Spleen (tissue), 7 donors: ENCODE measurements at regions not wholly inside any gene's neighbourhood (a gene's known extent, or its start where the extent isn't known, plus 50 kb on each side); places are given as distances from the start of the nearest gene placed in this dataset.

Experiments used
- CTCF ChIP-seq, 11 experiments: fragments of 200-600 bp in 7 of 11; fragments of 450-650 bp in 4 of 11; sonication (generic) in 4 of 11; IDR thresholded peaks in 8 of 11; conservative IDR thresholded peaks in 3 of 11; 1 replicate in 7 of 11; 2 replicates in 4 of 11; pipeline versions ENCODE4 v1.4.0 to v1.8.0; 2016 to 2021; ENCODE audit warnings: antibody characterized with exemption in 11 of 11, inconsistent platforms in 4 of 11, mild to moderate bottlenecking in 1 of 11
- POLR2A ChIP-seq, 3 donors: fragments of 450-650 bp; IDR thresholded peaks; one replicate each; pipeline ENCODE4 v1.5.1; 2017; ENCODE audit warnings: antibody characterized with exemption in 3 of 3, mild to moderate bottlenecking in 1 of 3
- donor health status: DM: no; HTN: no; CAD: no; lungs with moderate emphysema.
- donor health status: DM: no; HTN: no; CAD: no.
- donor health status: DM: no; HTN: no; CAD: no.

- TF ChIP-seq CTCF (IDR thresholded peaks at IDR 0.05 in 8 of 11, conservative IDR thresholded peaks at IDR 0.05 in 3 of 11) (no peak), POLR2A (IDR thresholded peaks at IDR 0.05) (no peak)
Measured at GRCh38 chr14:65229748-65230728, 127.7 kb upstream of the MAX start.
